Ectodermal cell (in vitro differentiated cells): ENCODE measurements at regions not wholly inside any gene's neighbourhood (a gene's known extent, or its start where the extent isn't known, plus 50 kb on each side); places are given as distances from the start of the nearest gene placed in this dataset.
"Not testable (repeated sequence)": the region's sequence is repeated elsewhere in the genome, so short reads cannot be mapped to it uniquely, and the experiment has no call there.

Experiments used
- H3K27ac ChIP-seq: 2 replicates; pipeline ENCODE4 v1.7.0; 2013; ENCODE audit warnings: mild to moderate bottlenecking, low read depth, low read length; ENCODE audit not compliant: insufficient read depth, poor library complexity, severe bottlenecking
- H3K27me3 ChIP-seq: 2 replicates; pipeline ENCODE4 v1.7.0; 2013; ENCODE audit warnings: mild to moderate bottlenecking, low read length; ENCODE audit not compliant: insufficient read depth, control insufficient read depth, poor library complexity, severe bottlenecking
- H3K36me3 ChIP-seq: one replicate; pipeline ENCODE4 v1.7.0; 2013; ENCODE audit warnings: low read length; ENCODE audit not compliant: control insufficient read depth, insufficient read depth
- H3K4me1 ChIP-seq: one replicate; pipeline ENCODE4 v1.7.0; 2013; ENCODE audit warnings: low read length; ENCODE audit not compliant: control insufficient read depth, insufficient read depth
- H3K4me3 ChIP-seq: 2 replicates; pipeline ENCODE4 v1.7.0; 2013; ENCODE audit warnings: low read depth, low read length, control low read depth; ENCODE audit not compliant: insufficient read depth
- H3K9me3 ChIP-seq: 2 replicates; pipeline ENCODE4 v1.7.0; 2013; ENCODE audit warnings: mild to moderate bottlenecking, low read length, moderate library complexity; ENCODE audit not compliant: control insufficient read depth
- WGBS, 2 experiments: methylation state at CpG; one replicate each; pipeline ENCODE4 v1.1.7; 2013; ENCODE audit warnings: missing lambda C conversion rate in 2 of 2; 5-methylcytosine and 5-hydroxymethylcytosine counted together

- H3K27ac ChIP-seq: no peak overlapping the region
- H3K27me3 ChIP-seq: no peaks in the 10 kb centered on the region
- H3K4me3 ChIP-seq: no peak overlapping the region
- no peaks in the 10 kb centered on the region for H3K4me1 ChIP-seq
- H3K36me3 ChIP-seq: no peaks in the 10 kb centered on the region
- H3K9me3 ChIP-seq: no peaks in the 10 kb centered on the region
These were observed 462.8 kb upstream of the LRRC7 start for GRCh38 chr1:69104894-69105293.

GRCh38 chr1:69109277-69109676 lies 458.4 kb upstream of the LRRC7 start:
- no peak overlapping the region for H3K27ac ChIP-seq
- no peak overlapping the region for H3K4me3 ChIP-seq
- no peaks in the 10 kb centered on the region for H3K4me1 ChIP-seq
- H3K9me3 ChIP-seq: no peaks in the 10 kb centered on the region
- no peaks in the 10 kb centered on the region for H3K36me3 ChIP-seq
- WGBS, 2 experiments: 95 to 100% methylated on average over 3 to 4 of the region's 4 CpGs
- no peaks in the 10 kb centered on the region for H3K27me3 ChIP-seq

- 96 to 100% methylated on average over 1 of the region's 1 CpG for WGBS, 2 experiments
- H3K9me3 ChIP-seq: no peaks in the 10 kb centered on the region
- H3K27me3 ChIP-seq: no peaks in the 10 kb centered on the region
- no peak overlapping the region for H3K4me3 ChIP-seq
- H3K4me1 ChIP-seq: no peaks in the 10 kb centered on the region
- no peak overlapping the region for H3K27ac ChIP-seq
- no peaks in the 10 kb centered on the region for H3K36me3 ChIP-seq
These were observed 456.9 kb upstream of the LRRC7 start for GRCh38 chr1:69110851-69111250.

GRCh38 chr1:69120126-69120741 lies 447.5 kb upstream of the LRRC7 start:
- not testable (repeated sequence) for H3K4me1 ChIP-seq, H3K9me3 ChIP-seq, H3K4me3 ChIP-seq, H3K27me3 ChIP-seq, H3K36me3 ChIP-seq, H3K27ac ChIP-seq
- WGBS, 2 experiments: 68 to 69% methylated on average over 24 of the region's 24 CpGs

- no peak overlapping the region for H3K4me3 ChIP-seq
- no peaks in the 10 kb centered on the region for H3K4me1 ChIP-seq
- 89 to 94% methylated on average over 3 of the region's 3 CpGs for WGBS, 2 experiments
- no peaks in the 10 kb centered on the region for H3K36me3 ChIP-seq
- H3K9me3 ChIP-seq: no peaks in the 10 kb centered on the region
- no peaks in the 10 kb centered on the region for H3K27me3 ChIP-seq
- no peak overlapping the region for H3K27ac ChIP-seq
These were observed 446.9 kb upstream of the LRRC7 start for GRCh38 chr1:69120817-69121216.

GRCh38 chr1:69121723-69122122 lies 446.0 kb upstream of the LRRC7 start:
- no peaks in the 10 kb centered on the region for H3K4me1 ChIP-seq
- 82 to 100% methylated on average over 1 of the region's 1 CpG for WGBS, 2 experiments
- H3K27ac ChIP-seq: no peak overlapping the region
- no peaks in the 10 kb centered on the region for H3K36me3 ChIP-seq
- H3K27me3 ChIP-seq: no peaks in the 10 kb centered on the region
- no peak overlapping the region for H3K4me3 ChIP-seq
- H3K9me3 ChIP-seq: no peaks in the 10 kb centered on the region

- Histone ChIP-seq H3K9me3 (no peaks in the 10 kb centered on the region), H3K4me1 (no peaks in the 10 kb centered on the region), H3K4me3 (no peak overlapping the region), H3K27ac (no peak overlapping the region), H3K27me3 (no peaks in the 10 kb centered on the region), H3K36me3 (no peaks in the 10 kb centered on the region)
- 90 to 97% methylated on average over 2 of the region's 2 CpGs for WGBS, 2 experiments
These were observed 445.3 kb upstream of the LRRC7 start for GRCh38 chr1:69122373-69122772.

- no peak overlapping the region for H3K4me3 ChIP-seq
- no peaks in the 10 kb centered on the region for H3K36me3 ChIP-seq
- no CpG with 5 or more reads among the region's 1 CpG for whole genome bisulfite sequencing, 2 experiments
- no peaks in the 10 kb centered on the region for H3K9me3 ChIP-seq
- H3K4me1 ChIP-seq: peaks cover 2% of the 10 kb centered on the region
- no peaks in the 10 kb centered on the region for H3K27me3 ChIP-seq
- H3K27ac ChIP-seq: no peak overlapping the region
These were observed 444.2 kb upstream of the LRRC7 start for GRCh38 chr1:69123486-69123885.

- Histone ChIP-seq H3K36me3 (no peaks in the 10 kb centered on the region), H3K27me3 (no peaks in the 10 kb centered on the region), H3K4me3 (no peak overlapping the region), H3K27ac (no peak overlapping the region), H3K9me3 (no peaks in the 10 kb centered on the region), H3K4me1 (peaks cover 16% of the 10 kb centered on the region)
- 73 to 81% methylated on average over 1 of the region's 1 CpG for WGBS, 2 experiments
These were observed 440.9 kb upstream of the LRRC7 start for GRCh38 chr1:69126796-69127195.

GRCh38 chr1:69128204-69128603 lies 439.5 kb upstream of the LRRC7 start:
- H3K27me3 ChIP-seq: no peaks in the 10 kb centered on the region
- peaks cover 16% of the 10 kb centered on the region for H3K4me1 ChIP-seq
- H3K4me3 ChIP-seq: no peak overlapping the region
- no peaks in the 10 kb centered on the region for H3K9me3 ChIP-seq
- 89 to 96% methylated on average over 3 to 4 of the region's 4 CpGs for WGBS, 2 experiments
- H3K27ac ChIP-seq: no peak overlapping the region
- no peaks in the 10 kb centered on the region for H3K36me3 ChIP-seq

- Histone ChIP-seq H3K27ac (no peak overlapping the region), H3K4me1 (peaks cover 16% of the 10 kb centered on the region), H3K27me3 (no peaks in the 10 kb centered on the region), H3K36me3 (no peaks in the 10 kb centered on the region), H3K9me3 (no peaks in the 10 kb centered on the region), H3K4me3 (no peak overlapping the region)
- WGBS, 2 experiments: 86 to 88% methylated on average over 4 of the region's 4 CpGs
These were observed 438.2 kb upstream of the LRRC7 start for GRCh38 chr1:69129538-69129937.
